Putamen (tissue), 1 donor: ENCODE measurements at regions not wholly inside any gene's neighbourhood (a gene's known extent, or its start where the extent isn't known, plus 50 kb on each side); places are given as distances from the start of the nearest gene placed in this dataset.

Experiments
- DNase-seq: peaks from one replicate; pipeline ENCODE4 v3.0.0-alpha.2; 2016; ENCODE audit warnings: low spot score

DNA sequence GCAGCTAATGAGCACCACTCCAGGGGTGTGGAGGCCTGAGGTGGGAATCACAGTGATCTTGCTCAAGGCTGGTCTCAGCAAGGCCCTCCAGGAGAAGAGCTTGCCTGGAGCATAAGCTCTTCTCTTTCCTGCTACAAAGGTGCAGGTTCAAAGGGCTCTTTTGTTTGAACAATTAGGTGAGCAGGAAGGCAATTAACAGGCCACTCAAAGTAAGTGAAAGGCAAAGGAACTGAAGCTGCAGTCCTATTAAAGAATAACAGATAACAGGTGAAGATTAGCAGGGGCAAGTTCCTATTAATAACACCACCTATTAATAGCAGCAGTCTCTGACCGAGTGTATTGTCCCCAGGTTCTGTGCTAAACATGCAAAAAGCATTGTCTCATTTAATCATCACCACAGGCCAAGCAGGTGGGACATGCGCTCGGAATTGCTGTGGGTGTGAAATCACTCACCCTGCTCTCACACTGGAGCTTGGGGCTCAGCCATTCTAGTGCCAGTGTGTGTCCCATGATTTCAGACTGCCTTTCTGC, 113.8 kb downstream of the RHOU start:
- DNase-seq = no peak

DNA sequence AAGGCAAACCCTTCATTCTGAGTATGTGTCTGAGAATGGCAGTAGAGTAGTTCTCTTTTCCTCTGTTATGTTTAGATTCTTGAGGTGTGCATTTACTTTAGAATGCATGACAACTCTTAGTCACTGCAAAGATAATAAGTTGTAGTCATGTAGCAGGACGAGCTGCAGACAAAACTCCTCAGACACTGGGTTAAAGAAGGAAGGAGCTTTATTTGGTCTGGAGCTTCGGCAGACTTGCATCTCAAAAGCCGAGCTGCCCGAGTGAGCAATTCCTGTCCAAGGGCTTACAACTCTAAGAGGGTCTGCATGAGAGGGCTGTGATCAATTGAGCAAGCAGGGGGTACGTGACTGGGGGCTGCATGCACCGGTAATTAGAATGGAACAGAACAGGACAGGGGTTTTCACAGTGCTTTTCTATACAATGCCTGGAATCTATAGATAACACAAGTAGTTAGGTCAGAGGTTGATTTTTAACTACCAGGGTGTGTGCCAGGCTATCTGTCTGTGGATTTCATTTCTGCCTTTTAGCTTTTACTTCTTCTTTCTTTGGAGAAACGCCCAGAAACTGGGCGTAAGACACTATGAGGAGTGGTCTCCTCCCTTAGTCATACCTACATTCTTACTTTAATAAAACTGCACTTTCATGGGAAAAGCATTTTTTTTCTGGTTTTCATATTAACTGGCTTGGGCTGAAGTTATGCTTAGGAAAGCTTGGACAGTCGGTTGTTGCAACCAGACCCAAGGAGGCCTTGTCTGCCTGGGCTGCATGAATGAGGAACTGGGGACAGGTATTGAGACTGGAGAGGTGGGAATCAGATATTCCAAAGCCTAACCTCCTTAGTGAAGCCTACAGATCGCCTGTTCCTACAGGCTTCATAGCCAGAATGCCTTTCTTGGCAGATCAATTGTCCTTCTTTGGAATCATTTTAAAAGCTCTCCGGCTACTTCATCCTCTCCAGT, 115.1 kb downstream of the RHOU start:
- DNase-seq = no peak

DNA sequence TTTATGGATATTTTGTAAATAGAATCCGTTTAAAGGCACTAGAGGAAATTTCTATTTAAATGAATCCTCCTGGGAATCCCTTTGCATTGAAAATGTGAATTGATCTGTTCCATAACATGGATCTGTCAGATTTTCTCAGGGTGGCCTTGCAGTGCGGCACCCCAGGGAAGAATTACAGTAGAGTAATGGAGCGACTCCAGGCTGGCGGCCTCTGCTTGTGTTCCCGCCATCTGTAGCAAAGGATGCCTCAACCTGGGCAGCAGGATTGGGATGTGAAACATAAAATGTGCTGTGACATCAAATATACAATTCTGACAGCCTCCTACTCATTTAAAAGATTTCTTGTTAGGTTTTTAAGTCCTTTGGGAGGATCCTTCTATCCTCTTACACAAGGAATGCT, 115.9 kb downstream of the RHOU start:
- no peak for DNase-seq

DNA sequence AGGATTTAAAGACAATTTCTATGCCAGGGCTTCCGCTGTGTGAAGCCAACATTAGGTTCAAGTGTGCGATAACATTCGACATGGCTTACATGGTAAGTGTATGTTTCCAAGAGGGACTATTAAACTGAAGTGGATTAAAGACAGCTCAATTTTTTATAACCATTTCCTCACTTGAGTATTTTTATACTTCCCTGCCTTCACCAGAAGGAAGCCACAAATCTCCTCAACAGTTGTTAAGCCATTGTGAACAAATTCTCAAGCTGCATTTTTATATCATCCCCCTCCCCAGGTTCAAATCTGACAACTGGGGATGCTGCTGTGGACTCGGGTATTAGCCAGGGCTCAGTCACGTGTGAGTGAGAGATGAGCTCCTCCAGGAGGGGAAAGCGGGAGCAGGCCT, 116.3 kb downstream of the RHOU start:
- DNase-seq = no peak

DNA sequence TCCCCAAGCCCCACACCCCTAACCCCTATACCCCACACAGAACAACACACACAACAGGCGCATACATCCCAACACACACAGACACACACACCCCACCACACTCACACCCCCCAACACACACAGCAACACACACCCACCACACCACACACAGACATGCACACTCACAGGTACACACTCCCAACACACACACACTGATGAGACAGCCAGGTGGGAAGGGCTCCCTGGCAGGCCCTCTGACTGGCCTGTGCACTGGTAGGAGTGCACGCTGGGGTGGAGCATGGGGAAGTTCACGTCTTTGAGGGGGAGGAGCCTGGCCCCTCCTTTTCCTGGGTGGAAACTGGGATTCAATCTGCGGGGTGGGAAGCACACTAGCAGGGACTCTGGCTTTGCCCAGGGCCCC, 116.7 kb downstream of the RHOU start:
- DNase-seq = no peak

DNA sequence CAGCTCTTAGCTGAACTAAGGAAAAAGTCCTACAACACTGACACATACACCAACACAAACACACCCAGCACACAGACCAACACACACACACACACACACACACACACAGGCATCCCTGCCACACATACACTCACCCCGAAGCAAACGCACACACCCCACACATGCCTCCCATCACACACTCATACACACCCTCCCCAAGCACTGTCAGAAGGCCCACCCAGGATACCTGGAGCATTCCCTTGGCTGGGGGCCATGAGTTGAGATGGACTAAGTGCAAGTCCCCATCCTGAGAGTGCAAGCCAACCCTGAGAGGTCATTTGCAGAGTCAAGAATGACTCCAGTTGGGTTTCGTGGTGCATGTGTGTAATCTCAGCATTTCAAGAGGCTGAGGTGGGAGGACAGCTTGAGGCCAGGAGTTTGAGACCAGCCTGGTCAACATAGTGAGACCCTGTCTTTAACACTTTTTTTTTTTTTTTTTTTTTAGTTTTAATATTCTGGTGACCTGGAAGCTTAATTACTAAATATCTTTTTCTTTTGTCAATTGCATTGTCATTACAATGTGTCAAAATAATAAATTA, 117.3 kb downstream of the RHOU start:
- no peak for DNase-seq

DNA sequence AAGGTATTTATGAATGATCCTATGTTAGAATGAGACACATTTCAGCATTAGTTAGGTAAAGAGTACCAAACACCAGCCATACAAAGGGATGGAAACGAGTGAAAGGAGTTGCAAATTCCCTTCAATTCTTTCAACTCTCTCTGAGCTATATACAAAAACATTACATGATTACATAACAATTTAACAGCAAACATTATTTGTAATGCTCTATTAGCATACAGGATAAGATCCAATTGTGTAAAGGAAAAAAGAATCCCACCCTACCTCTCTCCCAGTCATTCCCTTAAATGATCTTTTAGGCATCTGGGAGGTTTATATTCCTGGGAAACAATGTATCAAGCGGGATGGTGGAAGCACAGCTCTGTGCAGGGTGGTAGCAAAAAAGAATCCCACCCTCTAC, 117.9 kb downstream of the RHOU start:
- no peak for DNase-seq

DNA sequence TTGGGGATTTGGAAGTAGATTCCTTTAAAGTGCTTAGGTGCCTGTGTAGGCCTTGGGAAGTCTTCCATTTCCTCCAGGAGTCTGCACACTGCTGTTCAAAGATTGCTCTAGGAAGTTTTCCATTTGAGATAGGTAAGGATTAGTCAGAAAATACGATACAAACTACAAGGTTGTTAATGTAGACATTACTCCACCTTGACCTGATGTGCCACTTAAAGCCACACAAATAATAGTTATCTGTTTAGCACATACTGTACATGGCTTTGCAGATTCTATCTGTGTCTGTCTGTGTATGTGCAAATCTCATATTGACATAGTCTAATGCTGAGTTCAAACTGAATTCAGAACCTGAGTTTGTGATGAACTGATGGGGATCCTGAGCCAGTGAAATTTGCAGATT, 118.4 kb downstream of the RHOU start:
- no peak for DNase-seq

DNA sequence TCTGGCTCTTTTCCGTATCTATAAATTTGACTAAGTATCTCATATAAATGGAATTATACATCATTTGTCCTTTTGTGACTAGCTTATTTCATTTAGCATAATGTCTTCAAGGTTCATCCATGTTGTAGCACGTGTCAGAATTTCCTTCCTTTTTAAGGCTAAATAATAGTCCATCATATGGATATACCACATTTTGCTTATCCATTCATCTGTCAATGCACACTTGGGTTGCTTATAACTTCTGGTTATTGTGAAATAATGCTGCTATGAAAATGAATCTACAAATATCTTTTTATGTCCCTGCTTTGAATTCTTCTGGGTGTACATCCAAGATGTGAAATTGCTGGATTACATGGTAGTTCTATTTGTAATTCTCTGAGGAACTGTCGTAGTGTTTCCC, 119.6 kb downstream of the RHOU start:
- DNase-seq = no peak

DNA sequence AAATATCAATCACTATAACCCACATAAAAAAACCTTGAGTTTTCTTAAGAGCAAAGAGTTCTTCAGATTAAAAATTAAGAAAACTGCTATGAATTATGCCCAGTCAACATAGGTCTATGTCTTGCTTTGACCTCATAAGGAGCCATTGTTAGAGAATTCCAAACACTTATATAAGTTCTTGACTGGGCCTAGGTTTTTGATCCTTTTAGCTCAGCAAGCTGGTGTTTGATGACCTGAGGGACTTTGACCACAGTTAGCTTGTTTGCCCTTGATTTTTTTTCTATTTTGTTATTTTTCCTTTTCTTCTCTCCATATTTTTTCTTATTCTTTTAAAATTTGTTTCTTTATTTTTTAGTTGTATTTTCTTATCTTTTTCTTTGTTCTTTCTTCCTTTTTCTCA, 122.3 kb downstream of the RHOU start:
- DNase-seq = no peak

DNA sequence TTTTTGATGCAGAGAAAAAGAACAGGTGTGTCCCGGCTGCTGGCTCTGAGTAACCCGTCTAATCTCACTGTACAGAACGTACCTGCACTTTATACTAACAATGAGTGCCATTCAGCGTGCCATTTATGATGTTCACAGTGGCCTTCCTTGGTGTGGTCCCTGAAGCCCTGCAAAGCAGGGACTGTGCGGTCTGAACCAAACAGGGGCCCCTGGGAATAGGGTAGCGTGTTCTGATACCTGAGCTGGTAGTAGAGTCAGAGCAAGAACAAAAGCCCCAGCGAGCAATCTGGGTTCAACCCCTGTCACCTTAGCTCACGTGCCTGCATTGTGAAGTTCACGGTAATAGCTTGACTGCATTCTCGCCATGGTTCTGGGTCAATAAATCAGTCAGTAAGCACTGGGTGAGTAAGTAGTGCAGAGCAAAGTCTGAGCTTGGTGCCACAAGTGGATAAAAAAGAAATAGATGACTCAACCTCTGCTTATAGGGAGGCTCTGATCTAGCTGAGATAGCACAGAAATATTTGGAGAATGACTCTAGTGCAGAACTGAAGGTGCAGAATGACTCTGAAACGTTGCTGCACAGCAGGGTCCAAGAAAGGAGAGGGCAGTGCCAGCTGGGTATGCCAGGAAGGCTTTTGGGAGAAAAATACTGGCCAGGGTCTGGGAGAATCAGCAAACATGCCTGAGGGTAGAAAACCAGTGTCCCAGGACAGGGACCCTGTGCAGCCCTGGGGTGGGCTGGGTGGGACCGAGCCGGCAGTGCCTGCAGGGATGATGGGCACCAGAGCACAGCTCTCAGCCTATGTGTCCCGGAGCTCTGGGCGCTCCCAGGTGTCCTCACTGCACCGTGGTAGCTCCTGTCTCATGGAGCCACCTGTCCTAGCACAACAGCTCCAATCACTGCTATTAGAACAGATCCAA, 125.9 kb downstream of the RHOU start:
- no peak for DNase-seq

DNA sequence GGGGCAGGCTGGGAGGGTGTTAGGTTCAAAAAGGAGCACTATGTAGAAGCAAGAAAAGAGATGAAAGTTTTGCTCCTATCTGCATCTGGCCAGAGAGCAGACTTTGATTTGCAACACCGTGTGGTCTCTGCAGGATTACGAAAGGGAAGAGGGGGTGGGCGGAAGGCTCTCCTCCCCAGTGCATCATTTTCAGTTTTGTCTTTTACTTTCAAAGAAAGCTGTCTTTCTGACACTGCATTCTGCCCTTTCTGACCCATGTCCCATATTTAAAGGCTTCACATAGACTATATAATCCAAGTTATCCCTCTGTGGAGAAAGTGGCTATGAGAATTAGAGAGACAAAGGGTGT, 126.5 kb downstream of the RHOU start:
- DNase-seq = no peak

DNA sequence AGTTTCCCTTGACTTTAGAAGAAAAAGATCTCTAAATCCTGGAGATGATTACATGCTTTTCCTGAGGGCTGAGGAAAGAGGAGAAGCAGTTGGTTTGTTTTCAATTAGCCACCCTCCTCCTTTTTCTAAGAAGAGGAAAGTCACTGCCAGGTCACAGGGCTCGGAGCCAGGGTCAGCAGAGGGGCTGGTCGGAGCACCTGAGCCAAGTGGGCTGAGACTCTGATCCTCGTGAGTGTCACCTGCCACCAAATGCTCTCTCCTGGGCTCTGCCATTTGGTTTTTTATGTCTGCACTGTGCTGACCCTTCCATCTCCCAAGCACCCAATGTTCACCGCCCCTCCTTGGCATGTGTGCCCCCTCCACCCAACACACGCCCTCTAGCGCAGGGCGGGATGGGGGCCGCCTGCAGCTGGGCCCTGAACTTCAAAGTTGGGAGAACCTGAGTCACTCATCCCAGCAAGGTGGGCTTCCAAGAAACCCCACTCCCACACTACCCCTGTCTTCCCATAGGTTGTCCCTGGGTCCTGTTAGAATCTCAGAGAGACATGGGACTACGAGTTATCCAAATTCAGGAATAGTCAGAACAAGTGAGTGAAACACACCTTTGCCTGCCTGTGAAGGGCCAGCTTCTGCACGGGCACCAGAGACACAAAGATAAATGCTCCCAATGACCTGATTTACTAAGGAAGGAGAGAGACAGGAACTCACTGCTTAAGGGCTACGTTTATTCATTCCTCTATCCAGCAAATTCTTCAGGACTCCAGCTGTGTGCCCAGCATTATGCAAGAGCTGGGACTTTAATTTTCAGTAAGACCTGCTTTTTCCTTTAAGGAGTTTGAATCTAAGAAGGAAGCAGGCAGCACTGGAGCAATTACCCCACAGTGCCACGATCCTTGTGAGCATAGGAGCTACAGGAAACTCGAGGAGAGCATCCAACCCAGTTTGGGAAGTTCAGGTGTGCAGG, 127.5 kb downstream of the RHOU start:
- no peak for DNase-seq

DNA sequence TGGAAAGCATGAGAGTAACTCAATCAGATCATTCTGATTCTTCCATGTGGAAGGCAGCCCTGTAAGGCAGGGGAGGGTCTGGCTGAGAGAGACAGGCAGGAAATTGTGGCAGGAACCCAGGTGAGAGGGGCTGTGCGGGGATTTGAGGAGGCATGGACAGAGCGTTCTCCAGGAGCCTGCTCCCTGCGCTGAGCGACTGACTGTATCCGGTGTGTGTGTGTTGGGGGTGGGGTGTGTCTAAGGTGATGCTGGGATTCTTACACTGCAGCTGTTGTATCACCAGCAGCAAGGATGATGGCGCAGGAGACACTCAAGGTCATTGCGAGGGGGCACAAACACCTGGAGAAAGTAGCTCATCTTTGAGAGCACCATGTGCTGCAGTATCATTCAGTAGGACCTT, 128.5 kb downstream of the RHOU start:
- no peak for DNase-seq

DNA sequence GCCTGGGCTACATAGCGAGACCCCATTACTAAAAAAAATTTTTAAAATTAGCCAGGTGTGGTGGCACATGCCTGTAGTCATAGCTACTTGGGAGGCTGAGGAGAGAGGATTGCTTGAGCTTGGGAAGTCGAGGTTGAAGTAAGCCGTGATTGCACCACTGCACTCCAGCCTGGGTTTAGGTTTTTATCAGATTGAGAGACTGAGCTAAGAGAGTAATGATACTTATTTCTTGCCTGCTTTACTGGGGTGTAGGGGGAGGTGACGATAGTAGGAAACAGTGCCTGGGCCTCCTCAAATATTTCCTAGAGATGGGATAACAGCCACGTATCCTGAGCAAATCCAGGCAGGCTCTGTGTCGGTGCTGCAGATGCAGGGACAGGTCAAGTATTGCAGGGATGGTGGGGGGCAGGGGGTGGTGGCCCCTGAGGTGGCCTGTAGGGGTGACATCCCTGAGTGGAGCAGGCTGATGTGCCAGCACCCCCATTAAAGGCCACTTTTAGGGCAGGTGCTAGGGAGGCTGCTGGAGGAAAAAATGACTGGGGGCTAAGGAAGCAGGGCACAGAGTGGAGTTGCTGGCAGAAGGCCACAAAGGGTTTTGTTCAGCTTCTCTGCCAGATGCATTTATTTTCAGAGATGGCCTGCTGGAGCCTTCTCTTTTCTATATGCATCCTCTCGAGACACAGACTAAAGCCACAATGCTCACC, 130.5 kb downstream of the RHOU start:
- DNase-seq = no peak

DNA sequence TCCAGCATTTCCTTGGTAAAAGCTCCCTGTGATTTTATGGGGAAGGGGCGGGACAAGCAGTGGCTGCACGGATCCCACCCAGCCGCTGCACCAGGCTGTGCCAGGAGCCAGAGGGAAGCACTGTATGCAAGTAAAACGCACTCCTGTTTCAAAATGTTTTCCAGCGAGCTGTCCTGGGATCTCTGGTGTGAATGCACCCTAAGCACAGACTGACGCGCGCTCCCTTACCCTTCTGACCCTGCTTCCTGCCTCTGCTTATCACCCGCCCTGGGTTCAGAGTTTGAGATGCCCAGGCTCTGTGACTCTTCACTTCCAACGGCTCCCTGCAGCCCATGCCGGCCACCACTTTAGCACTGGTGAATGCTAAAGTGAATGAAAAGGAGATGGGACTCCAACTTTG, 131.2 kb downstream of the RHOU start:
- DNase-seq = no peak

DNA sequence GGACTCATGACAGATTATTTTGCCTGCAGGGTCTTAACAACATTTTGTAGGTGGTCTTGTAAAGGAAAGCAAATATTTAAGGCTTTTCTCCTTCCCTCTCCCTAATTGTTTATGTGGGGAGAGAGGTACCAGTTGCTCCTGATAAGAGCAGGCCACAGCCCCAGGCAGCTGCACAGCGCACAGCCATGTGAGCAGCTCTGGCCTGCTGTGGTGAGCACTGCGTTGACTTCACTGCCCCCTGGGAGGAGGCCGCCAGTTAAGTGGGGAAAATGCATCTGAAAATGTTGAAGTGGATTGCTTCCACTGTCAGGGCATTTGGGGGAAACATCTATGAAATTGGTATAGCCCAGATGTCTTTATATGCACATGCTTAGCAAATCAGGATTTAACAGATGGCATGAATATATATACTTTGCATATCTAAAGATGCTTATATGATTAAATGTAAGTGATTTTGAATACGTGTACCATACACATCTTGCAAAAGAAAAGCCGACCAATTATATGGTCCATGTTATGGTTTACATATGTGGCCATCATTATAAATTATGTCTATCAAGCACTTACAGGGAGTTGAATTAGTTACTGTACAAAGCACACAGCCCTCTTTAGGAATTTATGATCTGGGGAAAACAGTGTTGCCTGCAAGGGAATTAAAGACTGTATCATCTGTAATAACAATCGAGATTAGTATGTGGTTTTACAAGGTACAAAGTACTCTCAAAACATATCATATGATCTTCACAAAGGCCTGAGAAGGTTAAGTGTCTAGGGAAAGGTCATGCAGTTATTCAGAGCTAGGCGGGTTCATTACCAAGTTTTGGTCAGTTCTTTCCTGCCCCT, 132.1 kb downstream of the RHOU start:
- no peak for DNase-seq

DNA sequence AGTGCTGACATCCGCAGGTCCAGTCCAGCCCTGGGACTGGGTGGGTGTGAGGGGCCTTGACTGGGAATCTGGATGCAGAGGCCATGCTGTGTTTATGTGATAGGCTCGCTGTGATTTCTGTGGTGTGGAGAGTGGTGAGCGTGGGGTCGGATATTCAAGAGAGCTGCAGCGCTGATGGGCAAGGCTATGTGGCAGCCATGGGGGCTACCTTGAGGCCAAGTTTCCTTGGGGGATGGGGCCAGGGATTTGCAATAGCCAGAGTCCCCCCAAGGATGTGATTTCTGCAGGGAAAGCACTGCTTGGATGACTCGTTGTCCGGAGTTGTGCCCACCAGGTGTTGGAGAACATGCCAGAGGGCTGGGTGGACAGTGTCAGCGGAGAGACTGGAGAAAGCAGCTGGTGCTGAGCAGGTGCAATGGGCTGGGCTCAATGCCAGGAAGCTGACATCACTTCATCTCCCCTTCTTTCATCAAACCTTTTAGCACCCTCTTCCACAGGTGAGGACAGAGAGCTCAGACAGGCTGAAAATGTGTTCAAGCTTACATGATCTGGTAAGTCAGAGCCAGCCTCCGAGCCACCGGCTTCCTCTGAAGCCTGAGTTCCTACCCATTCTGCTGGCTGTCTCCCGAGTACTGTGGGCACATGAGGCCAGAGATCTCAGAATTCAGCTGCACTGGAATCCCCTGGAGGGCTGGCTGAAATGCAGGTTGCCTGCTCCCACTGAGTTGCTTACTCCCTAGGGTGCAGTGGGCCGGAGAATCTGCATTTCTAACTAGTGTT, 132.9 kb downstream of the RHOU start:
- no peak for DNase-seq

DNA sequence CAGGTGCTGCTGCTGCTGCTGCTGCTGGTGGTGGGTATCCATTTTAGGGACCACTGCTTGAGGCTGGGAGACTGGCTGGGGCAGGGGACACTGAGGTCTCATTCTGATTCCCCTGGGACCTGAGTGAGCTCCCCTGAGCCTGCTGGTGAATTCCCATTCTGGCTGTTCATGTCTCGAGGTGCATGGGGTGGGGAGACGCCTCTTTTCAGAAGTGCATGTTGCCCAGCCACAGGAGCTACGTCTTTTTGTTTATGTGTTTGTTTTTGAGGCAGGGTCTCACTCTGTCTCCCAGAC, 133.4 kb downstream of the RHOU start:
- DNase-seq = no peak
